ENCODE measurements at regions not wholly inside any gene's neighbourhood (a gene's known extent, or its start where the extent isn't known, plus 50 kb on each side); places are given as distances from the start of the nearest gene placed in this dataset.
"Not testable (repeated sequence)": the region's sequence is repeated elsewhere in the genome, so short reads cannot be mapped to it uniquely, and the experiment has no call there.

GRCh38 chr15:81939604-81940440 is 106.0 kb downstream of the MEX3B start:
- DNase-seq (ENCODE audit: low read depth), result peak; percentile 35

- DNase-seq (ENCODE audit: low read depth), result no peak
Measured at GRCh38 chr15:81937189-81937588, 108.6 kb downstream of the MEX3B start.

- DNase-seq (ENCODE audit: low read depth), result no peak
Measured at GRCh38 chr15:81930582-81931369, 115.0 kb downstream of the MEX3B start.

- DNase-seq (ENCODE audit: low read depth), result no peak
Measured at GRCh38 chr15:81929557-81929956, 116.3 kb downstream of the MEX3B start.

GRCh38 chr15:81926981-81927380 is 118.8 kb downstream of the MEX3B start:
- no peak for DNase-seq (ENCODE audit: low read depth)

GRCh38 chr15:81924729-81925128 is 121.1 kb downstream of the MEX3B start:
- no peak for DNase-seq (ENCODE audit: low read depth)

GRCh38 chr15:81923561-81924350 is 122.1 kb downstream of the MEX3B start:
- no peak for DNase-seq (ENCODE audit: low read depth)

- DNase-seq (ENCODE audit: low read depth), result no peak
Measured at GRCh38 chr15:81922143-81922542, 123.7 kb downstream of the MEX3B start.

GRCh38 chr15:81921163-81921562 is 124.7 kb downstream of the MEX3B start:
- no peak for DNase-seq (ENCODE audit: low read depth)

- DNase-seq (ENCODE audit: low read depth), result not testable (repeated sequence)
Measured at GRCh38 chr15:81918767-81919166, 127.1 kb downstream of the MEX3B start.

GRCh38 chr15:81916451-81916850 is 129.4 kb downstream of the MEX3B start:
- no peak for DNase-seq (ENCODE audit: low read depth)

GRCh38 chr15:81915990-81916389 is 129.8 kb downstream of the MEX3B start:
- DNase-seq (ENCODE audit: low read depth), result no peak

GRCh38 chr15:81914734-81915256 is 131.0 kb downstream of the MEX3B start:
- no peak for DNase-seq (ENCODE audit: low read depth)

GRCh38 chr15:81914333-81914732 is 131.5 kb downstream of the MEX3B start:
- no peak for DNase-seq (ENCODE audit: low read depth)

GRCh38 chr15:81911022-81911971 is 134.5 kb downstream of the MEX3B start:
- no peak for DNase-seq (ENCODE audit: low read depth)

GRCh38 chr15:81910355-81911021 is 135.3 kb downstream of the MEX3B start:
- no peak for DNase-seq (ENCODE audit: low read depth)

- no peak for DNase-seq (ENCODE audit: low read depth)
Measured at GRCh38 chr15:81909011-81909358, 136.8 kb downstream of the MEX3B start.

GRCh38 chr15:81908111-81908510 is 137.7 kb downstream of the MEX3B start:
- DNase-seq (ENCODE audit: low read depth), result no peak

- DNase-seq (ENCODE audit: low read depth), result no peak
Measured at GRCh38 chr15:81907521-81907920, 138.3 kb downstream of the MEX3B start.

GRCh38 chr15:81905889-81906288 is 139.9 kb downstream of the MEX3B start:
- no peak for DNase-seq (ENCODE audit: low read depth)

GRCh38 chr15:81901319-81901718 is 144.5 kb downstream of the MEX3B start:
- no peak for DNase-seq (ENCODE audit: low read depth)

All from fibroblast of the conjunctiva (primary cell).